K562 (cell line): ENCODE measurements at regions not wholly inside any gene's neighbourhood (a gene's known extent, or its start where the extent isn't known, plus 50 kb on each side); places are given as distances from the start of the nearest gene placed in this dataset.

Experiments
- ATAC-seq: fragments of 200-7000 bp; cut with Tn5 transposase; 3 replicates; pipeline ENCODE4 v1.9.1; 2020; ENCODE audit warnings: moderate library complexity
- BruUV-seq: library from RNA; stranded (reverse); fragments of 400-500 nt; replicated peaks from 2 replicates; lab custom pipeline; 2021; lab: Mats Ljungman, UMichigan
- CTCF ChIA-PET: fragments of 300-600 bp; formaldehyde crosslinking; extraction: SDS; loops from one replicate; lab custom pipeline; 2021; ENCODE audit warnings: low intra/inter-chr PET ratio; lab: Yijun Ruan, JAX
- POLR2A ChIA-PET: fragments of 300-600, 350-650 bp; sonication (Branson Sonifier 250); formaldehyde crosslinking; extraction: SDS; loops from one replicate; lab custom pipeline; 2021; ENCODE audit warnings: antibody characterized with exemption, inconsistent platforms; lab: Yijun Ruan, JAX
- DNase-seq, 4 experiments: peaks; one replicate each; pipeline versions ENCODE4 v3.0.0 to v3.0.0-alpha.2; 2011 to 2018; ENCODE audit warnings: low spot score in 3 of 4, mixed read lengths in 3 of 4; ENCODE audit errors: extremely low read depth in 1 of 4
- FAIRE-seq: peaks from 2 replicates; lab custom pipeline; 2011; peaks lifted over from hg19 to GRCh38; lab: Jason Lieb, UNC
- H2AFZ ChIP-seq: 2 replicates; pipeline ENCODE4 v1.6.0; 2011; ENCODE audit warnings: low read depth, low read length, control low read depth, inconsistent platforms
- H3K27ac ChIP-seq: fragments of 200-600 bp; 3 replicates; pipeline ENCODE4 v1.8.0; 2011; ENCODE audit warnings: low read depth, mild to moderate bottlenecking, control low read depth, inconsistent platforms, low read length, moderate library complexity, mixed read lengths; ENCODE audit errors: extremely low read depth
- H3K27me3 ChIP-seq, 2 experiments: fragments of 300-600 bp in 1 of 2; 2 replicates in 1 of 2; 3 replicates in 1 of 2; pipeline versions ENCODE4 v1.6.0 to v1.8.0; 2011; ENCODE audit warnings: inconsistent platforms in 2 of 2, low read length in 2 of 2, mild to moderate bottlenecking in 1 of 2, mixed read lengths in 1 of 2, moderate library complexity in 1 of 2; ENCODE audit not compliant: control insufficient read depth in 2 of 2, insufficient read depth in 2 of 2
- H3K36me3 ChIP-seq: fragments of 300-600 bp; 3 replicates; pipeline ENCODE4 v1.8.0; 2011; ENCODE audit warnings: mild to moderate bottlenecking, low read length, inconsistent platforms; ENCODE audit not compliant: control insufficient read depth, insufficient read depth
- H3K4me1 ChIP-seq, 2 experiments: fragments of 200-600 bp in 1 of 2; replicated peaks in 1 of 2; 2 replicates in 1 of 2; 3 replicates in 1 of 2; pipeline versions ENCODE4 v1.5.1 to v1.8.0; 2011; ENCODE audit warnings: inconsistent platforms in 2 of 2, low read length in 2 of 2, mild to moderate bottlenecking in 1 of 2, mixed read lengths in 1 of 2, moderate library complexity in 1 of 2; ENCODE audit not compliant: control insufficient read depth in 2 of 2, insufficient read depth in 2 of 2
- H3K4me2 ChIP-seq: 2 replicates; pipeline ENCODE4 v1.6.1; 2011; ENCODE audit warnings: low read length, control low read depth, inconsistent platforms, mixed read lengths; ENCODE audit not compliant: insufficient read depth
- H3K4me3 ChIP-seq: fragments of 200-600 bp; sonication (generic), shearing (Covaris generic); 2 replicates; pipeline ENCODE4 v1.5.1; 2016; ENCODE audit warnings: control low read depth, inconsistent platforms
- H3K79me2 ChIP-seq: fragments of 200-600 bp; 3 replicates; pipeline ENCODE4 v1.8.0; 2011; ENCODE audit warnings: low read length, inconsistent platforms; ENCODE audit not compliant: control insufficient read depth, insufficient read depth
- H3K9ac ChIP-seq, 2 experiments: 2 replicates each; pipeline versions ENCODE4 v1.6.0 to v1.6.1; 2011; ENCODE audit warnings: low read depth in 2 of 2, low read length in 2 of 2, control low read depth in 1 of 2, inconsistent platforms in 1 of 2, mild to moderate bottlenecking in 1 of 2, mixed read lengths in 1 of 2; ENCODE audit not compliant: insufficient read depth in 1 of 2
- H3K9me1 ChIP-seq: one replicate; pipeline ENCODE4 v1.6.0; 2011; ENCODE audit warnings: inconsistent platforms, mild to moderate bottlenecking, low read length, moderate library complexity; ENCODE audit not compliant: control insufficient read depth, insufficient read depth
- H3K9me3 ChIP-seq: replicated peaks from 2 replicates; pipeline ENCODE4 v1.5.1; 2011; ENCODE audit warnings: low read depth, low read length, inconsistent platforms; ENCODE audit not compliant: control insufficient read depth, insufficient read depth
- H4K20me1 ChIP-seq: replicated peaks from 2 replicates; pipeline ENCODE4 v1.6.1; 2011; ENCODE audit warnings: low read length, inconsistent platforms, mixed read lengths; ENCODE audit not compliant: control insufficient read depth, insufficient read depth
- BHLHE40 ChIP-seq: IDR thresholded peaks from 2 replicates; pipeline ENCODE4 v1.6.1; 2011; ENCODE audit warnings: low read length, improper control_type of control experiment
- BMI1 ChIP-seq: fragments of 150-350 bp; IDR thresholded peaks from 2 replicates; pipeline ENCODE4 v1.6.1; 2014; ENCODE audit warnings: low read length
- CLOCK ChIP-seq: fragments of 250-450 bp; sonication (Bioruptor Pico); IDR thresholded peaks from 2 replicates; pipeline ENCODE4 v1.4.0; 2020; ENCODE audit warnings: mild to moderate bottlenecking, moderate library complexity, borderline replicate concordance
- CTCFL ChIP-seq: IDR thresholded peaks from 2 replicates; pipeline ENCODE4 v1.6.1; 2011; ENCODE audit warnings: borderline replicate concordance, low read depth, mild to moderate bottlenecking, moderate library complexity, low read length; ENCODE audit not compliant: insufficient read depth, poor library complexity, severe bottlenecking
- IRF2 ChIP-seq: sonication (generic); formaldehyde crosslinking; IDR thresholded peaks from 2 replicates; pipeline ENCODE4 v1.8.1; 2022; ENCODE audit warnings: mild to moderate bottlenecking, missing genetic modification reagents
- MECOM ChIP-seq: fragments of 250-450 bp; sonication (Bioruptor Pico); IDR thresholded peaks from 2 replicates; pipeline ENCODE4 v1.8.0; 2022; ENCODE audit warnings: inconsistent platforms
- NFATC3 ChIP-seq: fragments of 450-650 bp; IDR thresholded peaks from 2 replicates; pipeline ENCODE4 v1.6.1; 2017; ENCODE audit warnings: mild to moderate bottlenecking
- SNRNP70 ChIP-seq: fragments of 200-400 bp; formaldehyde crosslinking; optimal IDR thresholded peaks from 2 replicates; pipeline ENCODE3; 2017; ENCODE audit warnings: low read depth, low read length
- TOE1 ChIP-seq, 2 experiments: fragments of 450-650 bp in 1 of 2; sonication (generic) in 1 of 2; formaldehyde crosslinking in 1 of 2; IDR thresholded peaks; 2 replicates each; pipeline versions ENCODE4 v1.7.1 to v1.8.0; 2016 to 2022; ENCODE audit warnings: borderline replicate concordance in 2 of 2, mild to moderate bottlenecking in 2 of 2, antibody characterized with exemption in 1 of 2, inconsistent platforms in 1 of 2, low read depth in 1 of 2, missing genetic modification reagents in 1 of 2, moderate library complexity in 1 of 2
- ZBED1 ChIP-seq: IDR thresholded peaks from 2 replicates; pipeline ENCODE4 v1.6.1; 2014
- ZBTB1 ChIP-seq: sonication (generic); formaldehyde crosslinking; IDR thresholded peaks from 2 replicates; pipeline ENCODE4 v1.8.1; 2023; ENCODE audit warnings: missing genetic modification reagents, low read depth, mild to moderate bottlenecking, borderline replicate concordance
- ZNF518B ChIP-seq: fragments of 250-450 bp; sonication (Bioruptor Pico); IDR thresholded peaks from 2 replicates; pipeline ENCODE4 v1.5.0; 2021; ENCODE audit warnings: mild to moderate bottlenecking, moderate library complexity
- WGBS: fragments of 100-300 bp; shearing (Covaris generic); methylation state at CpG from one replicate; pipeline ENCODE4 v1.1.6; 2016; ENCODE audit warnings: low coverage, mixed read lengths; ENCODE audit not compliant: insufficient coverage; ENCODE audit errors: missing lambda C conversion rate; 5-methylcytosine and 5-hydroxymethylcytosine counted together
- in situ Hi-C: fragments of 300-500 bp; cut with MboI; formaldehyde crosslinking; loops from 4 replicates; pipeline ENCODE4 v1.15.0; 2018; ENCODE audit warnings: inconsistent platforms, mixed read lengths
- intact Hi-C: fragments of 100-400 bp; cut with micrococcal nuclease; formaldehyde crosslinking; loops from 2 replicates; pipeline ENCODE4 v1.14.2; 2022

GRCh38 chr19:31947436-31948115 is 397.8 kb upstream of the ZNF507 start:
- WGBS, result 2% methylated on average over 17 of the region's 17 CpGs
- in situ Hi-C loops, result no loop called here
- H3K9me1 ChIP-seq, result no peaks in the 10 kb centered on the region
- no peak overlapping the region for H3K9ac ChIP-seq
- ChIA-PET POLR2A (no interaction called here), CTCF (no interaction called here)
- ATAC-seq (no peak), DNase-seq (no peak), FAIRE-seq (no peak)
- H3K4me2 ChIP-seq, result no peak overlapping the region
- intact Hi-C loops, result no loop called here
- BruUV-seq, result no TSS peak
- no peak overlapping the region for H3K4me3 ChIP-seq
- no peaks in the 10 kb centered on the region for H3K79me2 ChIP-seq
- H4K20me1 ChIP-seq, result no peaks in the 10 kb centered on the region
- no peaks in the 10 kb centered on the region; a peak in 1 of 5 replicates for H3K4me1 ChIP-seq
- no peak overlapping the region for H2AFZ ChIP-seq
- H3K36me3 ChIP-seq, result no peaks in the 10 kb centered on the region
- peaks cover 0 to 3% of the 10 kb centered on the region in 2 experiments; a peak in 3 of 5 replicates for H3K27me3 ChIP-seq
- H3K27ac ChIP-seq, result no peak overlapping the region
- H3K9me3 ChIP-seq, result no peaks in the 10 kb centered on the region
- no peak for TF ChIP-seq MECOM
- TF ChIP-seq ZBTB1 (CRISPR knock-in tag), result no peak
- no peak for TF ChIP-seq ZNF518B (CRISPR knock-in tag)
- no peak for TF ChIP-seq NFATC3
- TF ChIP-seq SNRNP70, result no peak
- TF ChIP-seq TOE1 (IDR thresholded peaks at IDR 0.05; ENCODE audit: borderline replicate concordance), result no peak
- TF ChIP-seq TOE1 (CRISPR knock-in tag; IDR thresholded peaks at IDR 0.05; ENCODE audit: borderline replicate concordance, low read depth), result no peak
- TF ChIP-seq CLOCK (CRISPR knock-in tag), result no peak
- TF ChIP-seq BMI1, result no peak
- TF ChIP-seq BHLHE40, result no peak
- no peak for TF ChIP-seq ZBED1
- no peak for TF ChIP-seq CTCFL
- TF ChIP-seq IRF2, result no peak
